BJ (cell line): ENCODE measurements at regions not wholly inside any gene's neighbourhood (a gene's known extent, or its start where the extent isn't known, plus 50 kb on each side); places are given as distances from the start of the nearest gene placed in this dataset.
A peak's percentile ranks its signal among the peaks of the same experiment; 100 is the strongest.

Experiments used
- CTCF ChIA-PET: fragments of 350-600 bp; formaldehyde crosslinking; extraction: SDS; loops from one replicate; lab custom pipeline; 2021; ENCODE audit warnings: antibody characterized with exemption, inconsistent platforms; lab: Yijun Ruan, JAX
- POLR2A ChIA-PET: fragments of 300-600 bp; sonication (Branson Sonifier 250); formaldehyde crosslinking; extraction: SDS; loops from one replicate; lab custom pipeline; 2021; ENCODE audit warnings: antibody characterized with exemption; lab: Charles Lee
- DNase-seq: peaks from one replicate; pipeline ENCODE4 v3.0.0-alpha.2; 2011; ENCODE audit warnings: low read depth
- H3K27me3 ChIP-seq: 2 replicates; pipeline ENCODE4 v1.6.0; 2011; ENCODE audit warnings: low read length; ENCODE audit not compliant: control insufficient read depth, insufficient read depth
- H3K36me3 ChIP-seq: 2 replicates; pipeline ENCODE4 v1.5.1; 2011; ENCODE audit warnings: low read length; ENCODE audit not compliant: control insufficient read depth, insufficient read depth
- H3K4me3 ChIP-seq: 2 replicates; pipeline ENCODE4 v1.5.1; 2011; ENCODE audit warnings: low read depth, mild to moderate bottlenecking, control low read depth, low read length
- CTCF ChIP-seq: IDR thresholded peaks from 2 replicates; pipeline ENCODE4 v1.5.1; 2011; ENCODE audit warnings: low read depth, mild to moderate bottlenecking, control low read depth, inconsistent platforms, low read length, moderate library complexity; ENCODE audit not compliant: insufficient read depth

GRCh38 chr18:79586436-79587225 is 93.0 kb upstream of the CTDP1 start:
- Histone ChIP-seq H3K36me3 (no peaks in the 10 kb centered on the region), H3K4me3 (no peak overlapping the region), H3K27me3 (peaks cover 2% of the 10 kb centered on the region; the same call in 1 of the 2 replicates)
- ChIA-PET POLR2A (no interaction called here), CTCF (no interaction called here)
- no peak for DNase-seq
- TF ChIP-seq CTCF: no peak

GRCh38 chr18:79587226-79587741 is 92.3 kb upstream of the CTDP1 start:
- ChIA-PET CTCF (no interaction called here), POLR2A (no interaction called here)
- no peak for DNase-seq
- Histone ChIP-seq H3K36me3 (no peaks in the 10 kb centered on the region), H3K4me3 (no peak overlapping the region), H3K27me3 (peaks cover 2% of the 10 kb centered on the region; the same call in 1 of the 2 replicates)
- TF ChIP-seq CTCF: no peak

GRCh38 chr18:79587779-79588635 is 91.6 kb upstream of the CTDP1 start:
- POLR2A ChIA-PET: no interaction called here
- Histone ChIP-seq H3K27me3 (peaks cover 3% of the 10 kb centered on the region), H3K36me3 (no peaks in the 10 kb centered on the region), H3K4me3 (no peak overlapping the region)
- DNase-seq: no peak
- no peak for TF ChIP-seq CTCF
- CTCF ChIA-PET: no interaction called here

GRCh38 chr18:79588636-79589481 is 90.7 kb upstream of the CTDP1 start:
- Histone ChIP-seq H3K4me3 (no peak overlapping the region), H3K36me3 (no peaks in the 10 kb centered on the region), H3K27me3 (peaks cover 3% of the 10 kb centered on the region)
- ChIA-PET CTCF (interaction anchor here (0.8 kb wide), 1 partner anchor 9 kb away, joined by 3 read pairs; no protein-coding TSS in a partner anchor), POLR2A (no interaction called here)
- no peak for TF ChIP-seq CTCF
- DNase-seq: peak; percentile 72
